ENCODE measurements at regions not wholly inside any gene's neighbourhood (a gene's known extent, or its start where the extent isn't known, plus 50 kb on each side); places are given as distances from the start of the nearest gene placed in this dataset.

GRCh38 chr18:72391427-72391826, 152.7 kb downstream of the CBLN2 start:
- Histone ChIP-seq H3K79me2 (ENCODE audit: control insufficient read depth, insufficient read depth, low read length) (no peaks in the 10 kb centered on the region), H3K9me1 (ENCODE audit: control insufficient read depth, extremely low read depth, insufficient read depth, low read length) (no peaks in the 10 kb centered on the region), H3K9ac (ENCODE audit: control insufficient read depth, extremely low read depth, insufficient read depth, low read length) (no peak overlapping the region), H3K36me3 (ENCODE audit: control insufficient read depth in 2 of 2, extremely low read depth in 1 of 2, insufficient read depth in 2 of 2, low read length in 2 of 2) (no peaks in the 10 kb centered on the region), H3K9me3 (ENCODE audit: control insufficient read depth, low read depth, low read length) (no peaks in the 10 kb centered on the region), H3K27ac (ENCODE audit: control insufficient read depth, insufficient read depth, low read length) (no peak overlapping the region), H3K4me1 (ENCODE audit: control insufficient read depth, extremely low read depth, insufficient read depth, low read length) (no peaks in the 10 kb centered on the region), H4K20me1 (ENCODE audit: control insufficient read depth, extremely low read depth, insufficient read depth, low read length) (no peaks in the 10 kb centered on the region), H2AFZ (ENCODE audit: control insufficient read depth, low read length) (no peak overlapping the region), H3K4me2 (ENCODE audit: control insufficient read depth, extremely low read depth, insufficient read depth, low read depth, low read length) (no peak overlapping the region), H3K4me3 (ENCODE audit: control insufficient read depth in 2 of 3, extremely low read depth in 1 of 3, insufficient read depth in 2 of 3, low read depth in 1 of 3, low read length in 3 of 3) (no peak overlapping the region), H3K27me3 (ENCODE audit: control insufficient read depth, extremely low read depth, insufficient read depth, low read length) (no peaks in the 10 kb centered on the region)
- DNase-seq (ENCODE audit: low read depth, low spot score) = no peak
- dilution Hi-C loops (cut with MboI; ENCODE audit: extremely low pct_ligation_motif_present, low sequenced_read_pairs) = no loop called here
- FAIRE-seq = no peak
- TF ChIP-seq EZH2 (IDR thresholded peaks at IDR 0.05; ENCODE audit: low read length) (no peak), CTCF (optimal IDR thresholded peaks at IDR 0.05 in 1 of 3, IDR thresholded peaks at IDR 0.05 in 1 of 3, conservative IDR thresholded peaks at IDR 0.05 in 1 of 3; ENCODE audit: extremely low read depth in 1 of 3, insufficient read depth in 2 of 3, low read length in 3 of 3) (no peak)

GRCh38 chr18:72378016-72378415, 166.1 kb downstream of the CBLN2 start:
- no peak overlapping the region for H3K4me2 ChIP-seq (ENCODE audit: control insufficient read depth, extremely low read depth, insufficient read depth, low read depth, low read length)
- DNase-seq (ENCODE audit: low read depth, low spot score) (no peak), FAIRE-seq (no peak)
- no peaks in the 10 kb centered on the region for H3K9me1 ChIP-seq (ENCODE audit: control insufficient read depth, extremely low read depth, insufficient read depth, low read length)
- no peaks in the 10 kb centered on the region for H4K20me1 ChIP-seq (ENCODE audit: control insufficient read depth, extremely low read depth, insufficient read depth, low read length)
- H3K4me1 ChIP-seq (ENCODE audit: control insufficient read depth, extremely low read depth, insufficient read depth, low read length) = no peaks in the 10 kb centered on the region
- no peak overlapping the region for H3K9ac ChIP-seq (ENCODE audit: control insufficient read depth, extremely low read depth, insufficient read depth, low read length)
- H3K4me3 ChIP-seq (ENCODE audit: control insufficient read depth in 2 of 3, extremely low read depth in 1 of 3, insufficient read depth in 2 of 3, low read depth in 1 of 3, low read length in 3 of 3) = no peak overlapping the region
- no peak overlapping the region for H2AFZ ChIP-seq (ENCODE audit: control insufficient read depth, low read length)
- H3K79me2 ChIP-seq (ENCODE audit: control insufficient read depth, insufficient read depth, low read length) = no peaks in the 10 kb centered on the region
- no peaks in the 10 kb centered on the region for H3K9me3 ChIP-seq (ENCODE audit: control insufficient read depth, low read depth, low read length)
- TF ChIP-seq EZH2 (IDR thresholded peaks at IDR 0.05; ENCODE audit: low read length) (no peak), CTCF (optimal IDR thresholded peaks at IDR 0.05 in 1 of 3, IDR thresholded peaks at IDR 0.05 in 1 of 3, conservative IDR thresholded peaks at IDR 0.05 in 1 of 3; ENCODE audit: extremely low read depth in 1 of 3, insufficient read depth in 2 of 3, low read length in 3 of 3) (no peak)
- dilution Hi-C loops (cut with MboI; ENCODE audit: extremely low pct_ligation_motif_present, low sequenced_read_pairs) = no loop called here
- H3K27me3 ChIP-seq (ENCODE audit: control insufficient read depth, extremely low read depth, insufficient read depth, low read length) = no peaks in the 10 kb centered on the region
- H3K27ac ChIP-seq (ENCODE audit: control insufficient read depth, insufficient read depth, low read length) = no peak overlapping the region
- no peaks in the 10 kb centered on the region for H3K36me3 ChIP-seq (ENCODE audit: control insufficient read depth in 2 of 2, extremely low read depth in 1 of 2, insufficient read depth in 2 of 2, low read length in 2 of 2)
